ENCODE measurements at regions not wholly inside any gene's neighbourhood (a gene's known extent, or its start where the extent isn't known, plus 50 kb on each side); places are given as distances from the start of the nearest gene placed in this dataset.

GRCh38 chr6:140091895-140092294, 717.4 kb upstream of the CITED2 start:
- H3K4me1 Mint-ChIP-seq (ENCODE audit: unreplicated experiment), result peaks cover 40% of the 10 kb centered on the region
- H3K4me3 Mint-ChIP-seq (ENCODE audit: unreplicated experiment), result no peak overlapping the region
- peaks cover 20% of the 10 kb centered on the region for H3K36me3 Mint-ChIP-seq (ENCODE audit: unreplicated experiment)
- peaks cover 15% of the 10 kb centered on the region for H3K9me3 Mint-ChIP-seq (ENCODE audit: unreplicated experiment)
- H3K27ac Mint-ChIP-seq (ENCODE audit: unreplicated experiment), result no peak overlapping the region
- H3K27me3 Mint-ChIP-seq (ENCODE audit: unreplicated experiment), result no peaks in the 10 kb centered on the region
- no peak for DNase-seq (ENCODE audit: extremely low spot score, unreplicated experiment)
- TF ChIP-seq CTCF (IDR thresholded peaks at IDR 0.05), result no peak

- H3K4me3 Mint-ChIP-seq (ENCODE audit: unreplicated experiment), result no peak overlapping the region
- H3K36me3 Mint-ChIP-seq (ENCODE audit: unreplicated experiment), result peaks cover 20% of the 10 kb centered on the region
- peaks cover 33% of the 10 kb centered on the region for H3K4me1 Mint-ChIP-seq (ENCODE audit: unreplicated experiment)
- TF ChIP-seq CTCF (IDR thresholded peaks at IDR 0.05), result no peak
- DNase-seq (ENCODE audit: extremely low spot score, unreplicated experiment), result no peak
- H3K27me3 Mint-ChIP-seq (ENCODE audit: unreplicated experiment), result no peaks in the 10 kb centered on the region
- no peak overlapping the region for H3K27ac Mint-ChIP-seq (ENCODE audit: unreplicated experiment)
- peaks cover 10% of the 10 kb centered on the region for H3K9me3 Mint-ChIP-seq (ENCODE audit: unreplicated experiment)
These were observed 716.4 kb upstream of the CITED2 start for GRCh38 chr6:140090871-140091270.

- peaks cover 40% of the 10 kb centered on the region for H3K4me1 Mint-ChIP-seq (ENCODE audit: unreplicated experiment)
- H3K9me3 Mint-ChIP-seq (ENCODE audit: unreplicated experiment), result peaks cover 5% of the 10 kb centered on the region
- no peak for TF ChIP-seq CTCF (IDR thresholded peaks at IDR 0.05)
- H3K27me3 Mint-ChIP-seq (ENCODE audit: unreplicated experiment), result no peaks in the 10 kb centered on the region
- H3K27ac Mint-ChIP-seq (ENCODE audit: unreplicated experiment), result no peak overlapping the region
- peaks cover 14% of the 10 kb centered on the region for H3K36me3 Mint-ChIP-seq (ENCODE audit: unreplicated experiment)
- DNase-seq (ENCODE audit: extremely low spot score, unreplicated experiment), result no peak
- no peak overlapping the region for H3K4me3 Mint-ChIP-seq (ENCODE audit: unreplicated experiment)
These were observed 708.9 kb upstream of the CITED2 start for GRCh38 chr6:140083375-140083774.

- no peak for TF ChIP-seq CTCF (IDR thresholded peaks at IDR 0.05)
- H3K27me3 Mint-ChIP-seq (ENCODE audit: unreplicated experiment), result no peaks in the 10 kb centered on the region
- peaks cover 13% of the 10 kb centered on the region for H3K36me3 Mint-ChIP-seq (ENCODE audit: unreplicated experiment)
- H3K4me3 Mint-ChIP-seq (ENCODE audit: unreplicated experiment), result no peak overlapping the region
- H3K9me3 Mint-ChIP-seq (ENCODE audit: unreplicated experiment), result peaks cover 5% of the 10 kb centered on the region
- no peak overlapping the region for H3K27ac Mint-ChIP-seq (ENCODE audit: unreplicated experiment)
- H3K4me1 Mint-ChIP-seq (ENCODE audit: unreplicated experiment), result peaks cover 45% of the 10 kb centered on the region
- no peak for DNase-seq (ENCODE audit: extremely low spot score, unreplicated experiment)
These were observed 708.4 kb upstream of the CITED2 start for GRCh38 chr6:140082867-140083297.

- peaks cover 63% of the 10 kb centered on the region for H3K4me1 Mint-ChIP-seq (ENCODE audit: unreplicated experiment)
- no peak for DNase-seq (ENCODE audit: extremely low spot score, unreplicated experiment)
- peaks cover 13% of the 10 kb centered on the region for H3K36me3 Mint-ChIP-seq (ENCODE audit: unreplicated experiment)
- H3K27ac Mint-ChIP-seq (ENCODE audit: unreplicated experiment), result peak overlapping the region; percentile 89
- H3K9me3 Mint-ChIP-seq (ENCODE audit: unreplicated experiment), result peaks cover 9% of the 10 kb centered on the region
- no peaks in the 10 kb centered on the region for H3K27me3 Mint-ChIP-seq (ENCODE audit: unreplicated experiment)
- no peak for TF ChIP-seq CTCF (IDR thresholded peaks at IDR 0.05)
- H3K4me3 Mint-ChIP-seq (ENCODE audit: unreplicated experiment), result peak overlapping the region; percentile 3
These were observed 704.9 kb upstream of the CITED2 start for GRCh38 chr6:140079328-140079727.

Measured in osteocyte (in vitro differentiated cells).